Osteocyte (in vitro differentiated cells): ENCODE measurements at regions not wholly inside any gene's neighbourhood (a gene's known extent, or its start where the extent isn't known, plus 50 kb on each side); places are given as distances from the start of the nearest gene placed in this dataset. TPM values are rescaled to one million over a fixed set of nuclear protein-coding genes. Genes with fewer than 3 reads are reported as not detected.

Source experiments
- DNase-seq: peaks from one replicate; pipeline ENCODE4 v3.0.0; 2021; ENCODE audit warnings: mixed read lengths; ENCODE audit not compliant: unreplicated experiment; ENCODE audit errors: extremely low spot score
- H3K27ac Mint-ChIP-seq: one replicate; pipeline ENCODE4 v1.8.0; 2021; ENCODE audit warnings: mild to moderate bottlenecking, mixed read lengths; ENCODE audit not compliant: unreplicated experiment
- H3K27me3 Mint-ChIP-seq: one replicate; pipeline ENCODE4 v1.8.0; 2021; ENCODE audit warnings: mixed read lengths; ENCODE audit not compliant: unreplicated experiment
- H3K36me3 Mint-ChIP-seq: one replicate; pipeline ENCODE4 v1.8.0; 2021; ENCODE audit warnings: mixed read lengths; ENCODE audit not compliant: unreplicated experiment
- H3K4me1 Mint-ChIP-seq: one replicate; pipeline ENCODE4 v1.8.0; 2021; ENCODE audit warnings: mixed read lengths; ENCODE audit not compliant: unreplicated experiment
- H3K4me3 Mint-ChIP-seq: one replicate; pipeline ENCODE4 v1.8.0; 2021; ENCODE audit warnings: mild to moderate bottlenecking, moderate library complexity, mixed read lengths; ENCODE audit not compliant: unreplicated experiment
- H3K9me3 Mint-ChIP-seq: one replicate; pipeline ENCODE4 v1.8.0; 2021; ENCODE audit warnings: mixed read lengths; ENCODE audit not compliant: unreplicated experiment
- CTCF ChIP-seq: fragments of 200-600 bp; sonication (generic); IDR thresholded peaks from 2 replicates; pipeline ENCODE4 v1.5.0; 2021; ENCODE audit warnings: antibody characterized with exemption, mild to moderate bottlenecking, moderate library complexity
- microRNA-seq: library from miRNA; unstranded; fragments of <30 nt; microRNA quantifications from one replicate; pipeline ENCODE4 v1.1.0, GENCODE V29; 2020; ENCODE audit not compliant: unreplicated experiment

- Mint-ChIP-seq H3K4me1 (peaks cover 16% of the 10 kb centered on the region), H3K27ac (peak overlapping the region; percentile 58), H3K4me3 (no peak overlapping the region), H3K36me3 (no peaks in the 10 kb centered on the region), H3K9me3 (peaks cover 3% of the 10 kb centered on the region), H3K27me3 (no peaks in the 10 kb centered on the region)
- no peak for TF ChIP-seq CTCF
- DNase-seq, result no peak
Observed at GRCh38 chr6:155505608-155505989, 50.0 kb upstream of the NOX3 start.

Small RNA genes in the stretch of these regions (microRNA-seq; reads per million reads assigned to microRNA genes)
- gene MIR1202, result not detected
